C4-2B (cell line): ENCODE measurements at regions not wholly inside any gene's neighbourhood (a gene's known extent, or its start where the extent isn't known, plus 50 kb on each side); places are given as distances from the start of the nearest gene placed in this dataset.
A peak's percentile ranks its signal among the peaks of the same experiment; 100 is the strongest.

Source experiments
- H3K27ac ChIP-seq: fragments of 450-650 bp; 2 replicates; pipeline ENCODE4 v1.5.1; 2017
- CTCF ChIP-seq: fragments of 450-650 bp; conservative IDR thresholded peaks from 2 replicates; pipeline ENCODE4 v1.5.1; 2017; ENCODE audit warnings: mild to moderate bottlenecking
- ZFX ChIP-seq: fragments of 450-650 bp; IDR thresholded peaks from 2 replicates; pipeline ENCODE4 v1.6.1; 2017

GRCh38 chr6:50180646-50181045, 130.9 kb upstream of the DEFB112 start:
- no peak overlapping the region for H3K27ac ChIP-seq
- TF ChIP-seq ZFX: no peak
- TF ChIP-seq CTCF: no peak

- H3K27ac ChIP-seq: no peak overlapping the region
- no peak for TF ChIP-seq ZFX
- TF ChIP-seq CTCF: peak; percentile 60
These were observed 135.3 kb upstream of the DEFB112 start for GRCh38 chr6:50185006-50185405.

GRCh38 chr6:50187351-50187921, 137.7 kb upstream of the DEFB112 start:
- TF ChIP-seq ZFX: no peak
- no peak for TF ChIP-seq CTCF
- H3K27ac ChIP-seq: no peak overlapping the region

- H3K27ac ChIP-seq: no peak overlapping the region
- TF ChIP-seq CTCF: no peak
These were observed 148.5 kb upstream of the DEFB112 start for GRCh38 chr6:50198245-50198644.

DNA sequence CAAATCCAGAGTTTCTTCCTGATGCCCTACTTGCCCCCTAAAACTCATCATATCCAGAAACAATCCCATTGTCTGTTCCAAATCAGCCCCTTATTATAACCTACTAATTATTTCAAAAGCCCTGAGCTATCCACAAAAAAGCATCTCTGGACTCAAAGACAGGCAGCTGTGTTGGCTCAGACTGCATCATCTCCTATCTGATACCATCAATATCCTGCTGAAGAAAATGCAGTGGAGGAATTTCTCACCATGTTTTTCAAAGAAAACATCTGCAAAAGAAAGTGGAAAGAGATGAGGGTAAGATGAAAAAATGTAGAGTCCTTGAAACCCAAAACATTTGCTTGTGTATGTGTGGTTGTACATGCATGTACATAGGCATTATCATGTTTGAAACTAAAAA, 153.0 kb upstream of the DEFB112 start:
- TF ChIP-seq CTCF: no peak
- no peak overlapping the region for H3K27ac ChIP-seq

DNA sequence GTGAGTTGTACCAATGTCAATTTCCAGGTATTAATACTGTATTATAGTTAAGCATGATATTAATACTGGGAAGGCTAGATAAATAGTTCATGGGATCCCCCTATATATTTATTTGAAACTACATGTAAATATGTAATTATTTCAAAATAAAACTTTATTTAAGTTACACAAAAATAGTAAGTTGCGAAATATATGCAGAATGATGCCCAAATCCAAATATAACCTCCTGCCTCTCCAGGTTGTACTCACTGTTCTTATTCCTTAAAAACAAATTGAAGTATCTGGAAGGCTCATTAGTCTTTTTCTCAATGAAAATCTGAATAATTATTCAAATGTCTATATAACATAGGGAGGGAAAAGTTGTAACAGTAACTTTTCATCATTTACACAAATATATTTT, 161.9 kb upstream of the DEFB112 start:
- no peak for TF ChIP-seq CTCF
- TF ChIP-seq ZFX: no peak
- no peak overlapping the region for H3K27ac ChIP-seq

- TF ChIP-seq ZFX: no peak
- no peak for TF ChIP-seq CTCF
- no peak overlapping the region for H3K27ac ChIP-seq
These were observed 163.4 kb upstream of the DEFB112 start for GRCh38 chr6:50213146-50213545.
